GM23338 (cell line): ENCODE measurements at regions not wholly inside any gene's neighbourhood (a gene's known extent, or its start where the extent isn't known, plus 50 kb on each side); places are given as distances from the start of the nearest gene placed in this dataset.

Experiments used
- CTCF ChIP-seq, 2 experiments: fragments of 200-600 bp in 1 of 2; sonication (generic) in 1 of 2; conservative IDR thresholded peaks; 2 replicates each; pipeline versions ENCODE4 v1.5.1 to v1.6.1; 2016 to 2017; ENCODE audit warnings: antibody characterized with exemption in 2 of 2, low read depth in 2 of 2, mild to moderate bottlenecking in 2 of 2, moderate library complexity in 1 of 2
- EZH2 ChIP-seq: fragments of 200-600 bp; sonication (generic); IDR thresholded peaks from one replicate; pipeline ENCODE4 v1.8.0; 2017; ENCODE audit warnings: antibody characterized with exemption, mild to moderate bottlenecking, low read depth; ENCODE audit not compliant: unreplicated experiment
- EZH2phosphoT487 ChIP-seq: fragments of 200-600 bp; sonication (generic); IDR thresholded peaks from one replicate; pipeline ENCODE4 v1.8.1; 2018; ENCODE audit warnings: antibody characterized with exemption; ENCODE audit not compliant: unreplicated experiment
- STAT1 ChIP-seq: IDR thresholded peaks from one replicate; pipeline ENCODE4 v1.6.1; 2016; ENCODE audit warnings: antibody characterized with exemption; ENCODE audit not compliant: unreplicated experiment

- no peak for TF ChIP-seq CTCF (conservative IDR thresholded peaks at IDR 0.05; ENCODE audit: low read depth in 2 of 2)
- no peak for TF ChIP-seq EZH2phosphoT487
- TF ChIP-seq EZH2: no peak
- TF ChIP-seq STAT1: no peak
Observed at GRCh38 chr20:33916768-33917167, 76.9 kb upstream of the RALY start.
